SJSA1 (cell line): ENCODE measurements at regions not wholly inside any gene's neighbourhood (a gene's known extent, or its start where the extent isn't known, plus 50 kb on each side); places are given as distances from the start of the nearest gene placed in this dataset.

ENCODE experiments used
- DNase-seq, 2 experiments: peaks; one replicate each; pipeline ENCODE4 v3.0.0-alpha.2; 2015 to 2020; ENCODE audit warnings: low spot score in 2 of 2, low read depth in 1 of 2
- H3K27ac ChIP-seq: fragments of 250-450 bp; sonication (Bioruptor Pico); 2 replicates; pipeline ENCODE4 v1.5.1; 2020; ENCODE audit warnings: mild to moderate bottlenecking, moderate library complexity
- H3K27me3 ChIP-seq: fragments of 250-450 bp; sonication (Bioruptor Pico); replicated peaks from 2 replicates; pipeline ENCODE4 v1.5.1; 2020; ENCODE audit warnings: mild to moderate bottlenecking, moderate library complexity
- H3K36me3 ChIP-seq: fragments of 250-450 bp; sonication (Bioruptor Pico); 2 replicates; pipeline ENCODE4 v1.5.1; 2020; ENCODE audit warnings: mild to moderate bottlenecking
- H3K4me1 ChIP-seq: fragments of 250-450 bp; sonication (Bioruptor Pico); replicated peaks from 2 replicates; pipeline ENCODE4 v1.6.1; 2021; ENCODE audit warnings: mild to moderate bottlenecking
- H3K4me3 ChIP-seq: fragments of 250-450 bp; sonication (Bioruptor Pico); 2 replicates; pipeline ENCODE4 v1.5.1; 2020; ENCODE audit warnings: mild to moderate bottlenecking
- H3K9me3 ChIP-seq: fragments of 250-450 bp; sonication (Bioruptor Pico); replicated peaks from 2 replicates; pipeline ENCODE4 v1.5.1; 2020; ENCODE audit warnings: mild to moderate bottlenecking

DNA sequence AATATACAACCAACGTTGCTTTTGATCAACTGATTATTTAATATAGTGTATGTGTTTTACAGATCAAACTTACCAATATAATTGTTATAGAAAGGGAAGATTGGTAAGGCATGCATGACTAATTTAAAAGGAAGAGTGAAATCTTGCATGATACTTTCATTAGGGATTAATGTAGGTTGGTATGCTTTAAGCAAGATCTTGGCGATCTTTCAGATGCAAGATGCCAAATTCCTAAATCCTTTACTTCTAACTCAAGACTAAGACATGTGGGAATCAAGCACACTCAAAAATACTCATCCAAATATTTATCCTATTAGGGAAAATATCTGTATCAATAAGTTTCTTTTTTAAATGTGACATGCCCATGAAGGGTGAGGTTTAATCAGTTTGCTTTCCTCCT, 321.4 kb upstream of the MEOX2 start:
- H3K27ac ChIP-seq: no peak overlapping the region
- no peak for DNase-seq
- no peaks in the 10 kb centered on the region for H3K9me3 ChIP-seq
- no peaks in the 10 kb centered on the region for H3K36me3 ChIP-seq
- no peaks in the 10 kb centered on the region for H3K27me3 ChIP-seq
- H3K4me3 ChIP-seq: no peak overlapping the region
- no peaks in the 10 kb centered on the region; the same call in 1 of the 2 replicates for H3K4me1 ChIP-seq

DNA sequence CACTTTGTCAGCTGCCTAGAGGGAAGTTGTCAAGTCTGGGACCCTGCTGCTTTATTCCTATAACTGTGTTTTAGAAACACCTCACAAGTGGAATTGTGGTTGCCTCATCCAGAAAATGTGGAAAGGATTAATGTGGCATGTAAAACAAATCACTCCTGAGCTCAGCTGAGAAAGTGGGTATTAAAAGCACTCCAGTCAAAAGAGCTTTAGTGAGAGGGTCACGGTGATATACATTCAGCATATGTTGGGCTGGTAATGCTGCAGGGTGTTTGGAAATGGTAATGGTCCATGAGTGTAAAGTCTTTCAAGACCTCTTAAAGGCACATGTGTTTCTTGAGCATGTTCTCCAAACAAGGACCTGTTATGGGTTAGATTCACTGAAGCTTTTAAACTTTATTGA, 318.2 kb upstream of the MEOX2 start:
- H3K9me3 ChIP-seq: no peaks in the 10 kb centered on the region
- H3K4me3 ChIP-seq: no peak overlapping the region
- no peaks in the 10 kb centered on the region for H3K36me3 ChIP-seq
- no peak overlapping the region for H3K27ac ChIP-seq
- no peaks in the 10 kb centered on the region for H3K4me1 ChIP-seq
- no peaks in the 10 kb centered on the region for H3K27me3 ChIP-seq
- DNase-seq: no peak

DNA sequence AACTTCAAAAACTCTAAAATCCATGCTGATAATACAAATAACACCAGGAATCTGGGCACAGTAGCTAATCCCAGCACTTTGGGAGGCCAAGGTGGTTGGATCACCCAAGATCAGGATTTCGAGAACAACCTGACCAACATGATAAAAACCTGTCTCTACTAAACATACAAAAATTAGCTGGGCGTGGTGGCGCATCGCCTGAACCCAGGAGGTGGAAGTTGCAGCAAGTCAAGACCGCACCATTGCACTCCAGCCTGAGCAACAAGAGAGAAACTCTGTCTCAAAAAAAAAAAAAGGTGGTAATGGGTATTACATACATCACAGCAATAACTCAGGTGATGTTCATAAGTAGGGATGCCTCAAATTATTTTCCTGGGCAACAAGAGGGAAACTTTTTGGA, 315.0 kb upstream of the MEOX2 start:
- no peak for DNase-seq
- Histone ChIP-seq H3K4me3 (no peak overlapping the region), H3K27ac (no peak overlapping the region), H3K9me3 (no peaks in the 10 kb centered on the region), H3K27me3 (no peaks in the 10 kb centered on the region; the same call in 1 of the 2 replicates), H3K36me3 (no peaks in the 10 kb centered on the region), H3K4me1 (no peaks in the 10 kb centered on the region)

DNA sequence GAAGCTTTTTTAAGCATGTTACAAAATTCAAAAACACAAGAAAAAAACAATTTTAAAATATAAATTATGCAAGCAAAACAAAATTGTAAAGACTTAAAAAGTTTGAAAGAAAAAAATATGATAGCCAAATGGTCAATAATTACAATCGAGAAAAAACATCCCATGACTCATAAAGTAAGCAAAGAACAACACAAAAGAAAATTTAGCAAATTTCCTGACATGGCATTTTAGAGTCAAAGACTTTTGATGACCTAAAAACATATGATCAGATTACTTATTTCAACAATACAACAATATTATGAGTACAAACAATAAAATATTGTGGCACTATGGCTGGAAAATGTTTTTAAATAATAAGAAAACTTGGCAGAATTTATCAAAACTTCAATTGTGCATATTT, 312.1 kb upstream of the MEOX2 start:
- Histone ChIP-seq H3K9me3 (no peaks in the 10 kb centered on the region), H3K27ac (no peak overlapping the region), H3K4me1 (no peaks in the 10 kb centered on the region), H3K36me3 (no peaks in the 10 kb centered on the region), H3K4me3 (no peak overlapping the region), H3K27me3 (no peaks in the 10 kb centered on the region; the same call in 1 of the 2 replicates)
- no peak for DNase-seq

DNA sequence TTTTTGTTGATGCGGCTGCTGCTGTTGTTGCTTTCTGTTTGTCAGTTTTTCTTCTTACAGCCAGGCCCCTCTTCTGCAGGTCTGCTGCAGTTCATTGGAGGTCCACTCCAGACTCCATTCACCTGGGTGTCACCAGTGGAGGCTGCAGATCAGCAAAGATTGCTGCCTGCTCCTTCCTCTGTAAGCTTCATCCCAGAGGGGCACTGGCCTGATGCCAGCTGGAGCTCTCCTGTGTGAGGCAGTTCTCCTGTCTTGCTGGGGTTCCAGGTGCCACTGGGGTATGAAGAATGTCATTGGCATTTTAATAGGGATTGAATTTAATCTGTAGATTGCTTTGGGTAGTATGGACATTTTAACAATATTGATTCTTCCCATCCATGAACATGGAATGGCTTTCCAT, 308.5 kb upstream of the MEOX2 start:
- H3K4me3 ChIP-seq: no peak overlapping the region
- no peaks in the 10 kb centered on the region for H3K4me1 ChIP-seq
- H3K36me3 ChIP-seq: no peaks in the 10 kb centered on the region
- DNase-seq: no peak
- H3K9me3 ChIP-seq: no peaks in the 10 kb centered on the region
- H3K27me3 ChIP-seq: no peaks in the 10 kb centered on the region; the same call in 1 of the 2 replicates
- H3K27ac ChIP-seq: no peak overlapping the region

DNA sequence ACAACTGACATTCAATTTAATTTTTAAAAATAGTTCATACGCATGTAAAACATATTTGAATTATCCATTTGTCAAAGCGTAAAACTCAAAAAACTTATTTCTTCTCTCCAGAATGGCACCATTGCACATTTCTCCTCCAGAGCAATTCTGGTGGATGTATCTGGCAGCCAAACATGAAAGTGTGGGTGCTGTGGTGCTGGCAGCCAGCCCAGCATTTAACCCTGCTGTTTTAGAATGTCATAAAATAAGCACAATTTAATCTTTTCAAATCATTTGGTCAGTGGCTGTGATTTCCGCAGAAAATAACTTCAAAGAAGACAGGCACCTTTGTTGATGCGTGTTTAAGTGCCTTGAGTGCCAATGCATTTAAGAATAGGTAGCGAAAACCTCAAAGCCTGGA, 302.7 kb upstream of the MEOX2 start:
- no peaks in the 10 kb centered on the region for H3K27me3 ChIP-seq
- no peak for DNase-seq
- H3K36me3 ChIP-seq: no peaks in the 10 kb centered on the region
- no peaks in the 10 kb centered on the region for H3K9me3 ChIP-seq
- no peaks in the 10 kb centered on the region for H3K4me1 ChIP-seq
- H3K27ac ChIP-seq: no peak overlapping the region
- no peak overlapping the region for H3K4me3 ChIP-seq

DNA sequence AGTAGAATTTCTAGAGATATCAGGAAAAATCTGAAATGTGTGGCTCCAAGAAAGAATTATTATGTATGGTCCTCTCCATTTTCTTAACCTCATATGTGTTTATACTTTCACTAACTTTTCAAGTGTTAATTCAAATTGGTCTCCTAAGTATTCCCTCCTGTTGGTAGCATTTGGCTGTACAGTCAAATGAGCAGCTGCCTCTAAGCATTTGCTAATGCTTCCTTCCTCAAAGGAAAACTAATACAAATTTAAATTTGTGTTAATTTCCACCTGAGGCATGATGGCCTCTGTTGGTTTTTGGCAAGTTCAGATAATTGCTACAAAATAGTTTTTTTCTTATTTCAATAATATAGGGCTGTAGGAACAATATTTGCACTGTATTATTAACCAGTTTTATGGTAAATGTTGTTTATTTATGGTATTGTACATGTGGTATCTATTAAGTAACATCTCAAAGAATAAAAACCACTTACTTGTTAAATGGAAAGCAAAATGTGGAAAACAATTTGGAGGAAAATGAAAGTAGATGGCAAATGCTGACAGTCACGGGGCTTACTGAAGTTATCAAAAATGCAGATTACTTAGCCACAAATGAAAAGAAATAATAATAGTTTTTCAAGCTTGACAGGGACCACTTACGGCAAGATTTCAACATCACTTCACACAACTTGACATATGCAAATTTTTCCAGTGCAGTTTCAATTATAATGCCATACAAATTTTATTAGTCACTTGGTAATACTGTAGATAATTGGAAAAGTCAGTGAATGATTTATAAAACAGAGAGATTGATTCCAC, 299.3 kb upstream of the MEOX2 start:
- Histone ChIP-seq H3K4me3 (no peak overlapping the region), H3K36me3 (no peaks in the 10 kb centered on the region), H3K4me1 (no peaks in the 10 kb centered on the region), H3K27ac (no peak overlapping the region), H3K27me3 (no peaks in the 10 kb centered on the region), H3K9me3 (no peaks in the 10 kb centered on the region)
- DNase-seq: no peak

DNA sequence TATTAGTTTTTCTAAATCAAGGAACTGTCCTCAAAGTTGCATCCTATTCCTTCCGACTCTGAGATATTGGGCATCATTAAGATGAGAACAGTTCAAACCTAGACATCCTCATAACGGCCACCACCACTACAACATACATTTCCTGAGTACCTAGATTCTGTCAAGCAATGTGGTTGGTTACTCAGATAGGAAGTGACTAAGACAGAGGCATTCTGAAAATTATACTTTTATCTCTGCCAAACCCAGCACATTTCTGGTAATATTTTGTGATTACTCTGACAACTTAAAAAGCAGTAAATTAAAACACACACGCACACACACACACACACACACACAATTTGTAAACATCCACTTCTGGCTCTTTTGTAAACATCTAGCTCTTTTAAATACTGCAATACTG, 291.2 kb upstream of the MEOX2 start:
- peak in 1 of 2 experiments; percentile 4 for DNase-seq

DNA sequence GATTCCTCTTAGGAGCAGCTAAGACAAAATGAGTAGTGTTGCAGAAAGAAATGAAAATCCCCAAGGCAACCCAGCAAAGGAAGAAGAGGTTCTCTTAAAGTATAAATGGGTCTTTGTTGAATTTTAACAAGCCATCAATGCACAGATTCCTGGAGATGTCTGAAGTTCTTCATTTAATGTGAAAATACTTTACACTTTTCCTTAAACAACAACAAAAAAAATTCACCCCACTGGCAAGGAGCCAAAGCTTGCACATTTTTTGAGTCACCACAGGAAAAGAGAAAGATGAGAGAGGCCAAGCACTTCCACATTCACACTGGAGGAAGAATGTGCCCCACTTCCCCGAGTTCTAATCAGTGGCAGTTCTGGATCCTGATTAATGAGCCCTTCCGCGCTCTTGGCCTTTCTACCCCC, 286.4 kb upstream of the MEOX2 start:
- no peaks in the 10 kb centered on the region for H3K4me1 ChIP-seq
- DNase-seq: no peak
- no peaks in the 10 kb centered on the region for H3K36me3 ChIP-seq
- H3K4me3 ChIP-seq: no peak overlapping the region
- no peaks in the 10 kb centered on the region for H3K27me3 ChIP-seq
- H3K9me3 ChIP-seq: no peaks in the 10 kb centered on the region
- H3K27ac ChIP-seq: no peak overlapping the region

More for the DNA sequence above, 291.2 kb upstream of the MEOX2 start:
- Histone ChIP-seq H3K4me3 (no peak overlapping the region), H3K27me3 (no peaks in the 10 kb centered on the region), H3K9me3 (no peaks in the 10 kb centered on the region), H3K4me1 (no peaks in the 10 kb centered on the region), H3K36me3 (no peaks in the 10 kb centered on the region), H3K27ac (no peak overlapping the region)

DNA sequence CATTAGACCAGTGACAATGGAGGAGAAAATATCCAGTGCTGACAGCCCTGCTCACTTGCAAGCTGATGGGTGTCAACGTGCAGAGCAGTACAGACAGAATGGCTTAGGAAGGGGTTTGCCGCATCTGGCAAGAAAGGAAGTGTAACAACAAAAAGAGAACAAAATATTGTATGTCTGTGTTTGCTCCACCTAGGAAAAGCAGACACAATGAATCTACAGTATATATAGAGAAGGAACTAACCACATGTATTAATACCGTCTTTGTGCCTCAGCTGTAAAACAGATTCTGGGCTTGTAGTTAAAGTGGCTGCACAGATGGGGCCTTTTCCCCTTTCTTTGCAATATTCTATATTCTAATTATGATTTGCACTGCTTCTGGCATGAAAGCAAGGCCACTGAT, 281.1 kb upstream of the MEOX2 start:
- H3K4me1 ChIP-seq: no peaks in the 10 kb centered on the region
- no peak overlapping the region for H3K4me3 ChIP-seq
- H3K27me3 ChIP-seq: no peaks in the 10 kb centered on the region
- no peaks in the 10 kb centered on the region for H3K36me3 ChIP-seq
- no peaks in the 10 kb centered on the region for H3K9me3 ChIP-seq
- no peak overlapping the region for H3K27ac ChIP-seq
- no peak for DNase-seq

DNA sequence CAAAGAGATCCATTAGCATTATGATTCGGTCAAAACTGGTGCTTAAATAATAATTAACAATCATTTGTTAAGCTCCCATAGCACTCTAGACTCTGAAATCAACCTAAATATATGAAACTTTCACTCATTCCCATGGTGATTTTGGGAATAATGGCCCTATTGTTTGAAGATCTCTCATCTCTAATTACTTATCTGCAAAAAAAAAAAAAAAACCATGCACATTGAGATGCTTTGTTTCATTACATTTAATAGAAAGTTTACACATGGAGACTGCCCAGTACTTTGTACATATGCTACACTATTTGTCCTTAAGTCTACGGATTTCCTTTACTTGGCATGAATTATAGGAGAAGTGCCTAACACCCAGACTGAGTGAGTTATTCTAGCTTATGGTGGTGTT, 280.6 kb upstream of the MEOX2 start:
- no peaks in the 10 kb centered on the region for H3K27me3 ChIP-seq
- H3K4me1 ChIP-seq: no peaks in the 10 kb centered on the region
- DNase-seq: no peak

DNA sequence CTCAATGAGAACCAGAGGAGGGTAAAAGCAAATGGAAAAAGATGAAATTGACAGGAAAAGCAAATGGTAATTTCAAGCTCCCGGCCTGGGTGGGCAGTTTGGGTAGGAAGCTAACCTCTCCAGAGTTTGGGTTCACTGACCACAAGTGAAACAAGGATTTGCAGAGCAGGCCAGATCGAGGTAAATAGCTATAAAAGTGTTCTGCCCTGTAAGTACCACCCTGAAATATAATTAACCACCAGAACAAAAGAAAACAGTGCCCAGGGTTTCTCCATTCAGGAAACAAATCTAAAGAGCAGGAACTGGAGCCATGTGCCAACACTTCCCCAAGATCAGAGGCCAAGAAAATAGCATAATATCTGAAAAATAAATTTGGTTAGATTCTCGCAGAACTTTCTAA, 276.7 kb upstream of the MEOX2 start:
- Histone ChIP-seq H3K4me1 (no peaks in the 10 kb centered on the region), H3K27ac (no peak overlapping the region), H3K9me3 (no peaks in the 10 kb centered on the region), H3K27me3 (no peaks in the 10 kb centered on the region), H3K4me3 (no peak overlapping the region), H3K36me3 (no peaks in the 10 kb centered on the region)
- DNase-seq: no peak

More for the DNA sequence above, 280.6 kb upstream of the MEOX2 start:
- Histone ChIP-seq H3K4me3 (no peak overlapping the region), H3K36me3 (no peaks in the 10 kb centered on the region), H3K9me3 (no peaks in the 10 kb centered on the region), H3K27ac (no peak overlapping the region)

DNA sequence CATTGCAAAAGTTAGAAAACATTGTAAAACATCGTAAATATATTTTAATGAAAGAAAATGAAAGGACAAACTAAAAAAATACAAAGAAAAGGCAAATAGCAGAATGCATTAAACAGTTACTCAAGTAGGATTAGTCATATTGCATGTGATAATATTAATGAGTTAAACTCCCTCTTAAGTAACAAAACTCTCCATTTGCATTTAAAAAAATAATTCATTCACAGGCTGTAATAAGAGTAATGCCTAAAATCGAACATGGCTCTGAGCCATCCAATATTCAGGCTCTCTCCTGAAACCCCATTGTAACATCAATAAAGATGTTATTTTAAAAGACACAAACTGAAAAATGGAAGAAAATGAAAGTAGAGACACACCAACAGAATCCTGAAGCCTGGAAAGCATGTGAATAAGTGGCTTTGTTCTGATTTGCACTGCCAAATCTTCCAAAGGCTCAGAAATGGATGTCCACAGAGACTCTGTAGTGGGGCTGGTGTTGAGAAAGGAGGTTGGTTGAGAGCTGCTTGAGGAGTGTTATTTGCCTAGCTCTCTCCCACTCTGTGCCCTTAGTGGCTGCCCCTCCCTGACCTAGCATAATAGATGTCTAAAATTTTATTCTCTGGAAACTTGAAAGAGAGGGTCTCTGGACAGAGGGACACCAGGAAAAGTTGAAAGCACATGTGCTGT, 268.3 kb upstream of the MEOX2 start:
- no peaks in the 10 kb centered on the region for H3K4me1 ChIP-seq
- H3K4me3 ChIP-seq: no peak overlapping the region
- no peak overlapping the region for H3K27ac ChIP-seq
- DNase-seq: no peak
- no peaks in the 10 kb centered on the region for H3K27me3 ChIP-seq
- H3K36me3 ChIP-seq: no peaks in the 10 kb centered on the region
- H3K9me3 ChIP-seq: no peaks in the 10 kb centered on the region

DNA sequence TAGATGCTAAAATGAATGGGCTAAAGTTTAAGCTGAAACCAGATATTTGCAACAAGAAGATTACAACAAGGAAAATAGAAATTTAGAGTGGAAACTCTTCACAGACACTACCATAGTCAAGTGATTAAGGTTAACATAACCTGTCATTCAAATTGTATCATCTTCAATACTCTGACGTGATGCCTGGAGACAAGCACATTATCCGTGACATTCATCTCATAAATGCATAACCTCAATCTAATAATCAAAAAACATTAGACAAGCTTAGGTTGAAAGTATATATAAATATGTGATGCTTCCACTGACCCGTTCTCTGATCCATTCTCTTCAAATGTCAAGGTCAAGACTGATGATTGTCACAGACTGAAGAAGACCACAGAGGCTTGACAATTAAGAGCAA, 263.8 kb upstream of the MEOX2 start:
- Histone ChIP-seq H3K36me3 (no peaks in the 10 kb centered on the region), H3K27me3 (no peaks in the 10 kb centered on the region), H3K4me1 (no peaks in the 10 kb centered on the region)

More for the DNA sequence above, 263.8 kb upstream of the MEOX2 start:
- no peaks in the 10 kb centered on the region for H3K9me3 ChIP-seq
- no peak for DNase-seq
- no peak overlapping the region for H3K27ac ChIP-seq
- no peak overlapping the region for H3K4me3 ChIP-seq
